OCI-LY7 (cell line): ENCODE measurements at regions not wholly inside any gene's neighbourhood (a gene's known extent, or its start where the extent isn't known, plus 50 kb on each side); places are given as distances from the start of the nearest gene placed in this dataset.

Source experiments
- BruUV-seq: library from RNA; stranded (reverse); fragments of 400-500 nt; replicated peaks from 2 replicates; lab custom pipeline; 2021; lab: Mats Ljungman, UMichigan
- CTCF ChIA-PET: fragments of 300-600 bp; sonication (Branson Sonifier 250); formaldehyde crosslinking; loops from one replicate; lab custom pipeline; 2022; ENCODE audit warnings: antibody characterized with exemption; ENCODE audit not compliant: unreplicated experiment; lab: Charles Lee
- POLR2A ChIA-PET: fragments of 300-600 bp; sonication (Branson Sonifier 250); formaldehyde crosslinking; loops from one replicate; lab custom pipeline; 2022; ENCODE audit warnings: antibody characterized with exemption; lab: Charles Lee
- DNase-seq: peaks from one replicate; pipeline ENCODE4 v3.0.0-alpha.2; 2015; ENCODE audit warnings: low spot score
- H2AFZ ChIP-seq: fragments of 200-600 bp; sonication (generic), shearing (Covaris generic); 2 replicates; pipeline ENCODE4 v1.6.1; 2014; ENCODE audit warnings: mild to moderate bottlenecking, antibody characterized with exemption, low read length, moderate library complexity
- H3K27ac ChIP-seq: fragments of 200-600 bp; sonication (generic); 2 replicates; pipeline ENCODE4 v1.5.1; 2014; ENCODE audit warnings: mixed run types, low read depth, mild to moderate bottlenecking, moderate library complexity, low read length, inconsistent platforms; ENCODE audit not compliant: poor library complexity, severe bottlenecking
- H3K36me3 ChIP-seq: fragments of 200-600 bp; sonication (generic); 2 replicates; pipeline ENCODE4 v1.6.1; 2014; ENCODE audit warnings: mild to moderate bottlenecking, antibody characterized with exemption, low read length, moderate library complexity, mixed read lengths; ENCODE audit not compliant: insufficient read depth
- H3K4me1 ChIP-seq: fragments of 200-600 bp; sonication (generic); 2 replicates; pipeline ENCODE4 v1.5.1; 2014; ENCODE audit warnings: mild to moderate bottlenecking, low read length; ENCODE audit not compliant: insufficient read depth, poor library complexity, severe bottlenecking
- H3K4me2 ChIP-seq: fragments of 200-600 bp; sonication (generic); 2 replicates; pipeline ENCODE4 v1.6.1; 2014; ENCODE audit warnings: mild to moderate bottlenecking, low read length
- H3K4me3 ChIP-seq: fragments of 200-600 bp; sonication (generic); 2 replicates; pipeline ENCODE4 v1.5.1; 2014; ENCODE audit warnings: mild to moderate bottlenecking, low read depth, low read length; ENCODE audit not compliant: poor library complexity, severe bottlenecking
- H3K79me2 ChIP-seq: fragments of 200-600 bp; sonication (generic); 2 replicates; pipeline ENCODE4 v1.6.1; 2016; ENCODE audit warnings: low read depth, mild to moderate bottlenecking, low read length, moderate library complexity, mixed read lengths; ENCODE audit not compliant: insufficient read depth
- H3K9me2 ChIP-seq: fragments of 200-600 bp; sonication (generic); 2 replicates; pipeline ENCODE4 v1.6.1; 2016; ENCODE audit warnings: mild to moderate bottlenecking, low read length, mixed read lengths; ENCODE audit not compliant: insufficient read depth
- H3K9me3 ChIP-seq: fragments of 200-600 bp; sonication (generic); 2 replicates; pipeline ENCODE4 v1.6.1; 2014; ENCODE audit warnings: mild to moderate bottlenecking, mixed run types, low read length, mixed read lengths
- H4K20me1 ChIP-seq: fragments of 200-600 bp; sonication (generic); 2 replicates; pipeline ENCODE4 v1.6.1; 2014; ENCODE audit warnings: mild to moderate bottlenecking, antibody characterized with exemption, low read length, moderate library complexity, mixed read lengths; ENCODE audit not compliant: insufficient read depth
- EZH2phosphoT487 ChIP-seq: fragments of 200-600 bp; sonication (generic); IDR thresholded peaks from 2 replicates; pipeline ENCODE4 v1.6.1; 2018; ENCODE audit warnings: low read depth, borderline replicate concordance, mild to moderate bottlenecking, mixed run types, antibody characterized with exemption, low read length, moderate library complexity, mixed read lengths
- intact Hi-C: fragments of 100-400 bp; cut with micrococcal nuclease; formaldehyde crosslinking; loops from one replicate; pipeline ENCODE4 v1.10.0; 2022; ENCODE audit not compliant: unreplicated experiment
- TF ChIP-seq, protein P1 (sequence below): fragments of 200-600 bp; sonication (generic); conservative IDR thresholded peaks from 2 replicates; pipeline ENCODE4 v1.5.1; 2014; ENCODE audit warnings: mild to moderate bottlenecking, antibody characterized with exemption, low read length, moderate library complexity, mixed read lengths

DNA sequence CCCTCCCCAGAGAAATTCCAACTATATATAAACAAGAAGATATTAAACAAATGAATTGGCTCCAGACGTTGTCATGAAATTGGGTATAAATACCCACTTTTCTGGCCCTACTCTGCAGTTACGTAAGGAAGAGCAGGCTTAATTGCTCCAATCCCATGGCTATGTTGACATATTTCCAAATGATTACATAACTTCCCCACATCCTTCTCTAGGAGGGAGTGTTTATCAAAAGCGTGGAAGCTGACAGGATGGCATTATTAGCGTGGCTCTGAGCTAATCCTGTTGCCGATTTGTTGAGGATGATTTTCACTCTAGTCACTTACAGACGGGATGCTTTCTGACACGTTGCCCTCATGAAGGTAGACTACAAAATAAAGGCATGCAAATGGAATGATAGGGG is 347.5 kb upstream of the TMCO5A start:
- H3K4me2 ChIP-seq: no peak overlapping the region
- H3K4me3 ChIP-seq: no peak overlapping the region
- H3K36me3 ChIP-seq: no peaks in the 10 kb centered on the region
- H3K9me3 ChIP-seq: 0 out of 2 replicates have a peak, but pooled peaks cover 4% of the 10 kb centered on the region
- no peak for TF ChIP-seq EZH2phosphoT487
- TF ChIP-seq, protein P1, sequence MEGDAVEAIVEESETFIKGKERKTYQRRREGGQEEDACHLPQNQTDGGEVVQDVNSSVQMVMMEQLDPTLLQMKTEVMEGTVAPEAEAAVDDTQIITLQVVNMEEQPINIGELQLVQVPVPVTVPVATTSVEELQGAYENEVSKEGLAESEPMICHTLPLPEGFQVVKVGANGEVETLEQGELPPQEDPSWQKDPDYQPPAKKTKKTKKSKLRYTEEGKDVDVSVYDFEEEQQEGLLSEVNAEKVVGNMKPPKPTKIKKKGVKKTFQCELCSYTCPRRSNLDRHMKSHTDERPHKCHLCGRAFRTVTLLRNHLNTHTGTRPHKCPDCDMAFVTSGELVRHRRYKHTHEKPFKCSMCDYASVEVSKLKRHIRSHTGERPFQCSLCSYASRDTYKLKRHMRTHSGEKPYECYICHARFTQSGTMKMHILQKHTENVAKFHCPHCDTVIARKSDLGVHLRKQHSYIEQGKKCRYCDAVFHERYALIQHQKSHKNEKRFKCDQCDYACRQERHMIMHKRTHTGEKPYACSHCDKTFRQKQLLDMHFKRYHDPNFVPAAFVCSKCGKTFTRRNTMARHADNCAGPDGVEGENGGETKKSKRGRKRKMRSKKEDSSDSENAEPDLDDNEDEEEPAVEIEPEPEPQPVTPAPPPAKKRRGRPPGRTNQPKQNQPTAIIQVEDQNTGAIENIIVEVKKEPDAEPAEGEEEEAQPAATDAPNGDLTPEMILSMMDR: no peak
- no peaks in the 10 kb centered on the region for H3K4me1 ChIP-seq
- ChIA-PET POLR2A (no interaction called here), CTCF (no interaction called here)
- H3K27ac ChIP-seq: no peak overlapping the region
- no peaks in the 10 kb centered on the region for H3K79me2 ChIP-seq
- BruUV-seq: no TSS peak
- H2AFZ ChIP-seq: no peak overlapping the region
- intact Hi-C loops: no loop called here
- H3K9me2 ChIP-seq: no peaks in the 10 kb centered on the region
- no peaks in the 10 kb centered on the region for H4K20me1 ChIP-seq
- DNase-seq: no peak

DNA sequence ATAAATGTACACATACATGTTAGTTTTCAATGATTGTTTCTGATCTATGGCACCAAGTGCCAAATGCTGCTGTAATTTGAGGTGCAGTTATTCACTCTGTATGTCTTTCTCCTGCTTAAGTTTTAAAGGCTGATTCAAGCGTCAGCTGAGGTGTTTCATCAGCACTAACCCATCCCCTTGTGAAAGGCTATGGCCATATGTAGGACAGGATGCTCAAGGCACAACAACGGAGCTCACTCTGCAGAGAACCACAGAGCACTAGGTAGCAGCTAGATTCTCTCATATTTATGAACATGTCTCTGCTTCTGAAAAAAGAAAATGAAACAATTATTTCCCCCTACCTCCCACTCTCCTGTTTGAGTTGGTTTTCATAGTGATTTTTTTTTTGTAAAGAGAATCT is 340.0 kb upstream of the TMCO5A start:
- Histone ChIP-seq H2AFZ (no peak overlapping the region), H3K36me3 (no peaks in the 10 kb centered on the region), H3K27ac (no peak overlapping the region), H3K4me2 (no peak overlapping the region), H4K20me1 (no peaks in the 10 kb centered on the region), H3K9me2 (no peaks in the 10 kb centered on the region), H3K4me1 (no peaks in the 10 kb centered on the region), H3K9me3 (no peaks in the 10 kb centered on the region), H3K4me3 (no peak overlapping the region), H3K79me2 (no peaks in the 10 kb centered on the region)
- no peak for DNase-seq
- TF ChIP-seq, protein P1: no peak
- no peak for TF ChIP-seq EZH2phosphoT487
- intact Hi-C loops: no loop called here
- no TSS peak for BruUV-seq
- POLR2A ChIA-PET: interaction anchor here (0.7 kb wide), 1 partner anchor 24 kb away, joined by 3 read pairs; no protein-coding TSS in a partner anchor
- CTCF ChIA-PET: no interaction called here

DNA sequence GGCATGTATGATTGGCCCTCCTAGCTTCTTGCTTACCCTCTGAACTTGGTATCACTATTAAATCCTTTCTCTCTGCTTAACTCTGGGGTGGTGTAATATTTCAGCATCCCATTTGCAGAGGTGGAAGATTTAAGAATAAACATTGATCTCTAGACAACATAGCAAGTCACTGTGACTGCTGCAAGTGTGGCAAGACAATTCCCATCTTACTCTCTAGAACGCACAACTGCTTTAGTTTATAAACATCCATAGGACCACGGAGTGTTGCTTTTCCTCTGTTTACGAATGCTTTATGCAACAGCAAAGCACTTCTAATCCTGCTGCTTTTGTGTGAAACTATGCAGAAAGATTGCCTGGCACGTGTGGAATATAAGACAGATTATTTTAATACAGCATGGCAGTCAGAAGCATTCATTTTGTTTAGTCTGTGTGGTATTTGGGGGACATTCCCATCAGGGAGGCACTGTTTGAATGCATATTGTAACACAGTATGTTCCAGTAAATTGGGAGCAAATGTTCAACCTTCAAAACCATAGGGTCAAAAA is 338.9 kb upstream of the TMCO5A start:
- no TSS peak for BruUV-seq
- Histone ChIP-seq H2AFZ (no peak overlapping the region), H3K4me1 (no peaks in the 10 kb centered on the region), H3K79me2 (no peaks in the 10 kb centered on the region), H3K4me2 (no peak overlapping the region), H3K9me2 (no peaks in the 10 kb centered on the region), H4K20me1 (no peaks in the 10 kb centered on the region), H3K9me3 (no peaks in the 10 kb centered on the region), H3K4me3 (no peak overlapping the region), H3K27ac (no peak overlapping the region), H3K36me3 (no peaks in the 10 kb centered on the region)
- ChIA-PET CTCF (no interaction called here), POLR2A (no interaction called here)
- DNase-seq: no peak
- intact Hi-C loops: no loop called here
- TF ChIP-seq EZH2phosphoT487: no peak
- TF ChIP-seq, protein P1: no peak
